Hepatocyte (in vitro differentiated cells): ENCODE measurements at regions not wholly inside any gene's neighbourhood (a gene's known extent, or its start where the extent isn't known, plus 50 kb on each side); places are given as distances from the start of the nearest gene placed in this dataset. TPM values are rescaled to one million over a fixed set of nuclear protein-coding genes. Genes with fewer than 3 reads are reported as not detected.
"Not testable (repeated sequence)": the region's sequence is repeated elsewhere in the genome, so short reads cannot be mapped to it uniquely, and the experiment has no call there.

Experiments
- DNase-seq: peaks from one replicate; pipeline ENCODE4 v3.0.0-alpha.2; 2016; ENCODE audit warnings: low spot score
- H2AFZ ChIP-seq: fragments of 200-600 bp; sonication (generic); 2 replicates; pipeline ENCODE4 v1.6.0; 2016; ENCODE audit warnings: antibody characterized with exemption, mild to moderate bottlenecking
- H3K27ac ChIP-seq: fragments of 200-600 bp; sonication (generic); 2 replicates; pipeline ENCODE4 v1.5.1; 2016; ENCODE audit warnings: mild to moderate bottlenecking
- H3K27me3 ChIP-seq: fragments of 200-600 bp; sonication (generic); 2 replicates; pipeline ENCODE4 v1.6.1; 2016
- H3K36me3 ChIP-seq: fragments of 200-600 bp; sonication (generic); replicated peaks from 2 replicates; pipeline ENCODE4 v1.5.1; 2016; ENCODE audit warnings: low read depth; ENCODE audit not compliant: insufficient read depth
- H3K4me1 ChIP-seq: fragments of 200-600 bp; sonication (generic); 2 replicates; pipeline ENCODE4 v1.5.1; 2016; ENCODE audit warnings: mild to moderate bottlenecking, moderate library complexity; ENCODE audit not compliant: insufficient read depth
- H3K4me2 ChIP-seq: fragments of 200-600 bp; sonication (generic); 2 replicates; pipeline ENCODE4 v1.6.0; 2016
- H3K4me3 ChIP-seq: fragments of 200-600 bp; sonication (generic); 2 replicates; pipeline ENCODE4 v1.5.1; 2016; ENCODE audit warnings: mild to moderate bottlenecking
- H3K79me2 ChIP-seq: fragments of 200-600 bp; sonication (generic); 2 replicates; pipeline ENCODE4 v1.6.0; 2017; ENCODE audit warnings: mild to moderate bottlenecking
- H3K9me2 ChIP-seq: fragments of 200-600 bp; sonication (generic); replicated peaks from 2 replicates; pipeline ENCODE4 v1.6.0; 2017; ENCODE audit warnings: mild to moderate bottlenecking; ENCODE audit not compliant: insufficient read depth
- H3K9me3 ChIP-seq: fragments of 200-600 bp; sonication (generic); 2 replicates; pipeline ENCODE4 v1.5.1; 2016; ENCODE audit warnings: low read depth, mild to moderate bottlenecking
- H4K20me1 ChIP-seq: fragments of 200-600 bp; sonication (generic); 2 replicates; pipeline ENCODE4 v1.6.0; 2016; ENCODE audit warnings: mild to moderate bottlenecking; ENCODE audit not compliant: insufficient read depth, poor library complexity, severe bottlenecking
- whole genome bisulfite sequencing: methylation state at CpG from one replicate; pipeline ENCODE4 v1.1.6; 2016; ENCODE audit warnings: low lambda C conversion rate; ENCODE audit errors: missing lambda C conversion rate; 5-methylcytosine and 5-hydroxymethylcytosine counted together
- small RNA-seq: library from RNA; depleted of rRNA; stranded (forward); fragments of <200 nt; gene quantifications from one replicate; pipeline ENCODE3, GENCODE V24; 2014

DNA sequence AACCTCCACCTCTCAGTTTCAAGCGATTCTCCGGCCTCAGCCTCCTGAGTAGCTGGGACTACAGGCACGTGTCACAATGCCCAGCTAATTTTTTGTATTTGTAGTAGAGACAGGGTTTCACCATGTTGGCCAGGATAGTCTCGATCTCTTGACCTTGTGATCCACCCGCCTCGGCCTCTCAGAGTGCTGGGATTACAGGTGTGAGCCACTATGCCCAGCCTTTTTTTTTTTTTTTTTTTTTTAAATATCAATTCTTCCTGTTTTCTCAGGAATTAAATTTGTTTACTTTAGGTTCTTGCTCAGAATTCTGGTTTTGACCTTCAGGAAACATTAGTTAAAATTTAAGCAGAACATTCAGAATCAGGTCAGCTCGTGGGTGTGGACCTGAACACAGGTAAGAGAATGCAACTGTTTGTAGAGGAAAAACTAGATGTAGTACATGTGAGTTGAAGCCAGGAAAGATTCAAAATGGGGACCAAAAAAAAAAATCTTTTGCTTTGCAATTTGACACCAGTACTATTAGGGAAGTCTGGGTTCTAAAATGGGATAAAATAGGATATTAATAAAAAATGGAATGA is 65.5 kb upstream of the ERV3-1 start:
- not testable (repeated sequence) for H3K27me3 ChIP-seq, H3K4me2 ChIP-seq, H3K79me2 ChIP-seq, H4K20me1 ChIP-seq, H3K4me3 ChIP-seq, H3K9me3 ChIP-seq, H2AFZ ChIP-seq, H3K4me1 ChIP-seq, H3K36me3 ChIP-seq, DNase-seq, H3K27ac ChIP-seq, H3K9me2 ChIP-seq
- 77% methylated on average over 7 of the region's 7 CpGs for WGBS

DNA sequence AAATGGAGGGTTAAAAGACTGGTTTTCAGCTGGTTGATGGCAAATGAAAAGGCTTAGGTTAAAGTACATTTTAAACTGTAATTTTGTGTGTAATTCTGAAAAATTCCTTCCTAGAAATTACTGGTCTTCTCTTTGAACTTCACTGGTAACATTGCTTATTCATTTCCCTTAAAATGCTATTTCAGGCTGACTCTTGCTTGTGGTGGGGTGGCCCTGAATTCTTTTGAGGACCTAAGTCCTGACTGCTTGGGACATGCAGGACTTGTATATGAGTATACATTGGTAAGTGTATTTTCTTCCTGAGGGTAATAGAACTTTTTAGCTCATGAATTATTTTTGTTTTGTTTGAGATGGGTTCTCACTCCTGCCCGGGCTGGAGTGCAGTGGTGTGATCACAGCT is 63.0 kb upstream of the ERV3-1 start:
- H3K4me1 ChIP-seq, H3K36me3 ChIP-seq, H4K20me1 ChIP-seq, DNase-seq, H3K4me2 ChIP-seq, H3K9me3 ChIP-seq, H2AFZ ChIP-seq, H3K9me2 ChIP-seq, H3K27me3 ChIP-seq, H3K79me2 ChIP-seq, H3K4me3 ChIP-seq, H3K27ac ChIP-seq: not testable (repeated sequence)
- 100% methylated on average over 1 of the region's 1 CpG for WGBS

DNA sequence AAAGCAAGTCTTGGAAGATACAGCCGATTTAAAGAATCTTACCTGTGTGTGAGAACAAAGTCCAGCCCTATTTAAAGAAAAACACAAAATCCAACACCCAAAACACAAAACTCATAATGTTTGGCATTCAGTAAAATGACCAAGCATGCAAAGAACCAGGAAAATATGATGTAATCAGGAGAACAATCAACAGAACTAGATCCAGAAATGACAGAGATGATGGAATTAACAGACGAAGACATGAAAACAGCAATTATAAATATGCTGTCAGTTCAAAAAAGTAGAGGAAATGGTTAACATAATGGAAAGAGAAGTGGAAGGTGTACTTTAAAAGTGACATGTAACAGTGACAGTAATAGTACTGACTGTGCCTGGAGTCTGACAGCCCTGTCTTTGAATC is 56.1 kb upstream of the ERV3-1 start:
- not testable (repeated sequence) for H3K27ac ChIP-seq, H2AFZ ChIP-seq, DNase-seq, H3K9me3 ChIP-seq, H3K4me2 ChIP-seq, H3K4me3 ChIP-seq, H3K4me1 ChIP-seq, H4K20me1 ChIP-seq, H3K27me3 ChIP-seq, H3K36me3 ChIP-seq, H3K9me2 ChIP-seq
- 76% methylated on average over 2 of the region's 2 CpGs for WGBS
- peaks cover 22% of the 10 kb centered on the region for H3K79me2 ChIP-seq

DNA sequence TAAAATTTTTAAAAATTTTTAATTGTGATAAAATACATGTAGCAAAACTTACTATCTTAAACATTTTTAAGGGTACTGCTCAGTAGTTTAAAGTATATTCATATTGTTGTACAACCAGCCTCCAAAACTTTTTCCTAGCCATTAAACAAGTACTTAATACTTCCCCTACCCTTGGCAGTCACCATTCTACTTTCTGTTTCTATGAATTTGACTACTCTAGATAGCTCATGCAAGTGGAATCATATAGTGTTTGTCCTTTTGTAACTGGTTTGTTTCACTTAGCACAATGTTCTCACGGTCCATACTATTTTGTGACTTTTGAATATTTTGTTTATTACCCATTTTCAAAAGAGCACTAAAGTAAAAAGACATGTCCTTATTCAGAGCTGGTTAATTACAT is 52.8 kb upstream of the ERV3-1 start:
- not testable (repeated sequence) for H3K9me3 ChIP-seq, H3K4me3 ChIP-seq, H3K36me3 ChIP-seq, H3K4me2 ChIP-seq, H2AFZ ChIP-seq, DNase-seq, H3K4me1 ChIP-seq, H3K9me2 ChIP-seq, H4K20me1 ChIP-seq, H3K27ac ChIP-seq, H3K27me3 ChIP-seq
- WGBS: 90% methylated on average over 1 of the region's 1 CpG
- peaks cover 32% of the 10 kb centered on the region for H3K79me2 ChIP-seq

Small RNA genes in the stretch of these regions (small RNA-seq; reads per million reads assigned to genes)
- gene AC104073.1: not detected
- not detected for gene SNORA15B-1
- gene SNORA22C: 0.09 reads per million
